Right lobe of liver (tissue), 6 donors: ENCODE measurements at regions not wholly inside any gene's neighbourhood (a gene's known extent, or its start where the extent isn't known, plus 50 kb on each side); places are given as distances from the start of the nearest gene placed in this dataset.

Experiments
- ATAC-seq, 4 donors: fragments of 200-7000 bp; cut with Tn5 transposase; one replicate each; pipeline ENCODE4 v1.9.1; 2020; ENCODE audit warnings: mild to moderate bottlenecking in 4 of 4, moderate library complexity in 4 of 4
- DNase-seq, 3 donors: peaks; one replicate each; pipeline ENCODE4 v3.0.0-alpha.2; 2020
- H3K27ac ChIP-seq, 3 donors: fragments of 200-600 bp; one replicate each; pipeline ENCODE4 v1.8.0; 2022
- H3K27me3 ChIP-seq, 2 donors: fragments of 200-600 bp; one replicate each; pipeline ENCODE4 v1.8.0; 2022
- H3K36me3 ChIP-seq, 4 donors: fragments of 200-600 bp; sonication (generic) in 1 of 4; one replicate each; pipeline versions ENCODE4 v1.5.1 to v1.8.0; 2017 to 2022; ENCODE audit warnings: control low read depth in 1 of 4
- H3K4me1 ChIP-seq, 4 donors: fragments of 200-600 bp; sonication (generic) in 1 of 4; one replicate each; pipeline versions ENCODE4 v1.5.1 to v1.8.0; 2017 to 2022; ENCODE audit warnings: control low read depth in 1 of 4
- H3K4me3 ChIP-seq, 3 donors: fragments of 200-600 bp; one replicate each; pipeline ENCODE4 v1.8.0; 2022
- H3K9me3 ChIP-seq, 4 donors: fragments of 200-600 bp; sonication (generic) in 1 of 4; one replicate each; pipeline versions ENCODE4 v1.5.1 to v1.8.0; 2017 to 2022; ENCODE audit warnings: control low read depth in 1 of 4
- CTCF ChIP-seq, 4 donors: fragments of 200-600 bp in 3 of 4; fragments of 450-650 bp in 1 of 4; IDR thresholded peaks; one replicate each; pipeline versions ENCODE4 v1.5.1 to v1.8.0; 2016 to 2022; ENCODE audit warnings: antibody characterized with exemption in 4 of 4, mild to moderate bottlenecking in 2 of 4
- POLR2A ChIP-seq: fragments of 450-650 bp; IDR thresholded peaks from one replicate; pipeline ENCODE4 v1.6.1; 2017; ENCODE audit warnings: antibody characterized with exemption, mild to moderate bottlenecking
- WGBS: methylation state at CpG from one replicate; pipeline ENCODE4 v1.1.6; 2018; ENCODE audit warnings: low coverage, low lambda C conversion rate; ENCODE audit not compliant: insufficient coverage; ENCODE audit errors: missing lambda C conversion rate; 5-methylcytosine and 5-hydroxymethylcytosine counted together
- intact Hi-C, 2 donors: fragments of 100-400 bp; cut with DNase I; formaldehyde crosslinking; loops; one replicate each; pipeline versions ENCODE4 v1.11.2 to v1.14.1; 2022
- donor health status: DM: no; HTN: yes; CAD: no.
- donor health status: DM: no; HTN: no; CAD: no.
- donor health status: DM: no; HTN: no; CAD: no.
- donor health status: DM: no; HTN: yes; CAD: no.
- donor health status: DM: no; HTN: yes; CAD: no.

GRCh38 chr5:159777049-159777660 lies 139.1 kb upstream of the ADRA1B start:
- DNase-seq (no peak), ATAC-seq (no peak)
- peaks cover 0 to 5% (median 0%) of the 10 kb centered on the region in 4 donors for H3K4me1 ChIP-seq
- H3K4me3 ChIP-seq = no peak overlapping the region
- H3K27ac ChIP-seq = no peak overlapping the region
- 87% methylated on average over 7 of the region's 9 CpGs for WGBS
- TF ChIP-seq POLR2A (no peak), CTCF (IDR thresholded peaks at IDR 0.05) (no peak)
- H3K36me3 ChIP-seq = no peaks in the 10 kb centered on the region
- no peaks in the 10 kb centered on the region for H3K9me3 ChIP-seq
- intact Hi-C loops = no loop called here
- no peaks in the 10 kb centered on the region for H3K27me3 ChIP-seq

- Histone ChIP-seq H3K4me1 (no peaks in the 10 kb centered on the region), H3K36me3 (no peaks in the 10 kb centered on the region), H3K27me3 (no peaks in the 10 kb centered on the region), H3K9me3 (no peaks in the 10 kb centered on the region), H3K4me3 (no peak overlapping the region), H3K27ac (no peak overlapping the region)
- intact Hi-C loops = no loop called here
- DNase-seq (no peak), ATAC-seq (no peak)
- TF ChIP-seq CTCF (IDR thresholded peaks at IDR 0.05) (no peak), POLR2A (no peak)
- 85% methylated on average over 4 of the region's 4 CpGs for WGBS
Measured at GRCh38 chr5:159779481-159779880, 136.8 kb upstream of the ADRA1B start.

- no peak overlapping the region for H3K4me3 ChIP-seq
- no peaks in the 10 kb centered on the region for H3K36me3 ChIP-seq
- TF ChIP-seq CTCF (IDR thresholded peaks at IDR 0.05) = no peak
- no peak for TF ChIP-seq POLR2A
- H3K9me3 ChIP-seq = no peaks in the 10 kb centered on the region
- DNase-seq = no peak
- no peak for ATAC-seq
- 63% methylated on average over 3 of the region's 3 CpGs for WGBS
- H3K27ac ChIP-seq = no peak overlapping the region
- H3K27me3 ChIP-seq = no peaks in the 10 kb centered on the region
- H3K4me1 ChIP-seq = no peaks in the 10 kb centered on the region
- intact Hi-C loops = no loop called here
Measured at GRCh38 chr5:159780246-159780645, 136.0 kb upstream of the ADRA1B start.

GRCh38 chr5:159781626-159782157 lies 134.6 kb upstream of the ADRA1B start:
- ATAC-seq (no peak), DNase-seq (no peak)
- Histone ChIP-seq H3K9me3 (no peaks in the 10 kb centered on the region), H3K27me3 (no peaks in the 10 kb centered on the region), H3K4me3 (no peak overlapping the region), H3K36me3 (no peaks in the 10 kb centered on the region), H3K27ac (no peak overlapping the region), H3K4me1 (no peaks in the 10 kb centered on the region)
- intact Hi-C loops = no loop called here
- WGBS = 80% methylated on average over 3 of the region's 3 CpGs
- TF ChIP-seq POLR2A (no peak), CTCF (IDR thresholded peaks at IDR 0.05) (no peak)
